ENCODE measurements at regions not wholly inside any gene's neighbourhood (a gene's known extent, or its start where the extent isn't known, plus 50 kb on each side); places are given as distances from the start of the nearest gene placed in this dataset.
"Not testable (repeated sequence)": the region's sequence is repeated elsewhere in the genome, so short reads cannot be mapped to it uniquely, and the experiment has no call there.

- Mint-ChIP-seq H3K36me3 (ENCODE audit: low read depth) (no peaks in the 10 kb centered on the region), H3K4me3 (no peak overlapping the region), H3K27me3 (no peaks in the 10 kb centered on the region), H3K9me3 (peaks cover 5% of the 10 kb centered on the region), H3K4me1 (no peaks in the 10 kb centered on the region), H3K27ac (no peak overlapping the region)
- DNase-seq: no peak
- intact Hi-C loops (cut with micrococcal nuclease): no loop called here
Measured at GRCh38 chr5:179451114-179451827, 99.1 kb upstream of the RUFY1 start.

- H3K4me3 Mint-ChIP-seq; intact Hi-C loops (cut with micrococcal nuclease); DNase-seq; H3K27ac Mint-ChIP-seq; H3K27me3 Mint-ChIP-seq; H3K9me3 Mint-ChIP-seq; H3K4me1 Mint-ChIP-seq; H3K36me3 Mint-ChIP-seq (ENCODE audit: low read depth): not testable (repeated sequence)
Measured at GRCh38 chr5:179449950-179450349, 100.4 kb upstream of the RUFY1 start.

DNA sequence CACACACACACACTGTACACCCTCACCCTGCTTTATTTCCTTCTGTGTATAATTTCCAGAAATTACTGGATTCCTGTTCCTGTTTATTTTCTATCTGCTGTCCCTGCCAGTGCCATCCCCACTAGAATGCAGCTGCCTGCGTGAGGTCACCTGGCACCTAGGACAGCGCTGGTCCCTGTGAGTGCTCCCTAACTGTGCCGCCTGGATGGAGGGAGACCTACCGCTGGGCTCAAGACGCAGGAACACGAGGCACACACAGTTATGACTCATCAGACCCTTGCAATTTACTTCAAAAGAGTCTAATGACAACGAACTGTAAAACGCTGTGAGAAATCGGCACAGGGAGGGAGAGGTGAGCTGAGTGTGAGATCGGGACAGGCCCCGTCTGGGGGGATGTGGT lies 102.1 kb upstream of the RUFY1 start:
- H3K27me3 Mint-ChIP-seq; DNase-seq; H3K27ac Mint-ChIP-seq; H3K4me1 Mint-ChIP-seq; H3K4me3 Mint-ChIP-seq; H3K36me3 Mint-ChIP-seq (ENCODE audit: low read depth); H3K9me3 Mint-ChIP-seq; intact Hi-C loops (cut with micrococcal nuclease): not testable (repeated sequence)

DNA sequence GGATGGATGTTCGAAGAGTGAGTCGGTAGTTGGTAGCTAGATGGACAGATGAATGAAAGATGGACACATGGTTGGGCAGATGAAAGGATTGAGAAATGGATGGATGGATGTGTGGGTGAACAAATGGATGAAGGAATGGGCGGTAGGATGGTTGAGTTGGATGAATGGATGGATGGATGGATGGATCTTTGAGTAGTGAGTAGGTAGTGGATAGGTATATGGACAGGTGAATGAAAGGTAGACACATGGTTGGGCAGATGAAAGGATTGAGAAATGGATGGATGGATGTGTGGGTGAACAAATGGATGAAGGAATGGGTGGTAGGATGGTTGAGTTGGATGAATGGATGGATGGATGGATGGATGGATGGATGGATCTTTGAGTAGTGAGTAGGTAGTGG lies 97.0 kb upstream of the ADAMTS2 start:
- H3K27ac Mint-ChIP-seq; DNase-seq; H3K36me3 Mint-ChIP-seq (ENCODE audit: low read depth); intact Hi-C loops (cut with micrococcal nuclease); H3K4me3 Mint-ChIP-seq; H3K27me3 Mint-ChIP-seq; H3K9me3 Mint-ChIP-seq; H3K4me1 Mint-ChIP-seq: not testable (repeated sequence)

DNA sequence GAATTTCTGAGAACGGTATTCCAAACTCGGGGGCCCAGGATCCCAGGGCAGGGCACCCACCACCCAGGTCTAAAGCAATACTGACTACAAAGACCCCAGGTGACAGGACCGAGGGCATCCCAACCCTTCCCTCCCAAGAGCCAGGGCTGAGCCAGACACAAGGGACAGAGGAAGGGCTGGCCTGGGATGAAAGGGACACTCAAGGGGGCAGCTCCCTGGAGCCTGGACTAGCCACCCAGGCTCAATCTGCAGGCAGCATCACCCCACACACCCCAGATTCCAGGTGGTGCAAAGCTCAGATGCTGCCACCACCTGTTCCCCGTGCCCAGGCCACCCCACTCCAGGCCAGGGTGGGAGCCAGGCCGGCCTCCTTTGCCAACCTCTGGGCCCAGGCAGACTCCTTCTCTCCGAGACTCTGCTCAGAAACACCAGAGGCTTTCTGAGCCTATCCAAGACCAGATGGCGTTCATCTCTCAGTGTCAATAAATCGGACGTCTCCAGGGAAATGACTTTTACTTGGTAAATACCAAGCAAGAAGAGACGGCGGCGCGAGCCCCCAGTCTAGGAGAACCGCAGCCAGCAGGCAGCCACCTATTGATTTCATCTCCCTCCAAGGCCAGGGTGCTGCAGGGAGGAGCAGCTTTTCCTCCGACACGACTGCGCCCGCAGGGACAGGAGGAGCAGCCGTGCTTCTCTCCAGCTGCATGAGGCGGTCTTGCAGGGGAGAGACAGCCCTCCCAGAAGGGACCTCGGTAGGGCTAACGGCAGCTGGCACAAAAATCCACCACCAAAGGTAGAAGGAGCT lies 94.1 kb upstream of the ADAMTS2 start:
- peaks cover 6% of the 10 kb centered on the region for H3K9me3 Mint-ChIP-seq
- intact Hi-C loops (cut with micrococcal nuclease): no loop called here
- H3K4me3 Mint-ChIP-seq: no peak overlapping the region
- no peaks in the 10 kb centered on the region for H3K36me3 Mint-ChIP-seq (ENCODE audit: low read depth)
- H3K4me1 Mint-ChIP-seq: no peaks in the 10 kb centered on the region
- no peak overlapping the region for H3K27ac Mint-ChIP-seq
- H3K27me3 Mint-ChIP-seq: no peaks in the 10 kb centered on the region
- no peak for DNase-seq

DNA sequence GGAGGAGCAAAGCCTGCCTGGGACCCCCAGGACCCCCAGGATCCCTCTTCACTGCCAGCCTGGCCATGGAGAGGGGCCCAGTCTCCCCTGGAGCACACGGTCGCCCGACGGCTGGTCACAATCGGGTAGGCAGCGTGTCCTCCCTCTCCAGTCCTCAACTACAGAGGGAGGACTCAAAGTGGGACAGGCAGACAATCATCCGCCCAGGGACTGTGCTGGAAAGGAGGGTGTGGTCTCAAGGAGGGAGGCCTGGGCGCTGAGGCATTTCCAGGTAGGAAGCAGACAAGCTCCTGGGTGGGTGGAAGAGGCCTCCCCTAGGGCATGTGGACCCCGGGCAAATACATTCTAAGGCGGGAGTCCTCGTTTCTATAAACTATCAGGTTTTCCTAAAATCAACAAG lies 93.2 kb upstream of the ADAMTS2 start:
- intact Hi-C loops (cut with micrococcal nuclease): no loop called here
- H3K27ac Mint-ChIP-seq: no peak overlapping the region
- H3K4me1 Mint-ChIP-seq: no peaks in the 10 kb centered on the region
- H3K36me3 Mint-ChIP-seq (ENCODE audit: low read depth): no peaks in the 10 kb centered on the region
- H3K9me3 Mint-ChIP-seq: peaks cover 6% of the 10 kb centered on the region
- no peak overlapping the region for H3K4me3 Mint-ChIP-seq
- no peaks in the 10 kb centered on the region for H3K27me3 Mint-ChIP-seq
- DNase-seq: no peak

DNA sequence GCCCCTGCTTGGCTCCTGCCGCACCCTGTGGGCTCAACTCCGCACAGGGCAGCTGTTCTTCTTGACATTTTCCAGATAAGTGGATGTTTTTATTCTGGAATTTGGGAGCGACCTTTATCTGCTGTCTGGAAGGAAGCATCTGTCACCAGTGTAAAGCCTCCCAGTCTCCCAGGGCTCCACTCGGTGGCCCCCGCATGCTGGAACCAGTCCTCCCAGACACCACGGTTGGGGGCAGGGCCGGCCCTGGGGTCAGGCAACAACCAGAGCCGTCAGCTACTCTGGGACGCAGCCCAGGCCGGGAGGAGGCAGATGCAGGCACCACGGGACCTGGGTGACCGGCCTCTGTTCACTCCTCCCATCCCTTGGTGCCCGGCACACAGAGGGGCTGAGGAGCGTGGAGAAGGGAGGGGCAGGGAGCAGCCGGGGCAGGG lies 92.8 kb upstream of the ADAMTS2 start:
- Mint-ChIP-seq H3K27me3 (no peaks in the 10 kb centered on the region), H3K9me3 (peaks cover 8% of the 10 kb centered on the region), H3K36me3 (ENCODE audit: low read depth) (no peaks in the 10 kb centered on the region), H3K27ac (no peak overlapping the region), H3K4me3 (no peak overlapping the region), H3K4me1 (no peaks in the 10 kb centered on the region)
- DNase-seq: no peak
- intact Hi-C loops (cut with micrococcal nuclease): no loop called here

- intact Hi-C loops (cut with micrococcal nuclease): no loop called here
- no peak overlapping the region for H3K27ac Mint-ChIP-seq
- H3K36me3 Mint-ChIP-seq (ENCODE audit: low read depth): no peaks in the 10 kb centered on the region
- no peak overlapping the region for H3K4me3 Mint-ChIP-seq
- peaks cover 8% of the 10 kb centered on the region for H3K9me3 Mint-ChIP-seq
- H3K4me1 Mint-ChIP-seq: no peaks in the 10 kb centered on the region
- DNase-seq: no peak
- no peaks in the 10 kb centered on the region for H3K27me3 Mint-ChIP-seq
Measured at GRCh38 chr5:179437341-179438001, 92.2 kb upstream of the ADAMTS2 start.

DNA sequence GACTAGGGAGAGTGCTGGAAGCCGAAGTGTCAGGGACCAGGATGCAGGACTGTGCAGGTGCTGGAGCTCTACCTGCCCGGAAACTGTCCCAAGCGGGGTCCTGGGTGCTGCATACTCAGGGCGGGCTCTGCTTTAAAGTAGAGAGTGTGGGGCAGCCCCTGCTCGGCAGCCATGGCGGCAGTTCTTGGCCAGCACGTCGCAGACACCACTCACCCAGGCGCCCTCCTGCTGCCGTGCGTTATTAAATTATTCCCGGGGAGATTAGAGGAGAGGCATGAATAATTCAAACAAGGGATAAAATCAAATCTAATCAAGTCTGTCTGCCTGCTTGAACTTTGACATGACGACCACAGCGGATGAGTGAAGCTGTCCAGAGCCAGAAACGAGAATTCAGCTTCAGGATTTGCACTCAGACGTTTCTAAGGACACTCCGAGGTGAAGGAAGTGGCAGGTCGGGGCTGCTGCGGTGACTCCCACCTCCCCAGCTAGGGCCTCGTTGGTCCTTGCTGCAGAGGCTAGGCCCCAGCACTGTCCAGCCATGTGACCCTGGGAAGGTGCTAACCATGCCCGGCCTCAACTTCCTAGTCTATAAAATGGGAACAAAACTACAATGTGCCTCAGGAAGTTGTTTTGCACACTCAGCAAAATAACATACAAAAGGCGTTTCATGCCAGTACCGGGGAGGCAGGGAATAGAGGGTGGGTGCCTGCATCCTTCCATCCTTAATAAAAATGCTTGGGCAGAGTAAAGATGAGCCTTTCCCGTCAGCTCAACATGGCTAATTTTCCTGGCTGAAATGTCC lies 91.3 kb upstream of the ADAMTS2 start:
- intact Hi-C loops (cut with micrococcal nuclease): no loop called here
- no peaks in the 10 kb centered on the region for H3K4me1 Mint-ChIP-seq
- H3K27ac Mint-ChIP-seq: no peak overlapping the region
- no peaks in the 10 kb centered on the region for H3K27me3 Mint-ChIP-seq
- no peak for DNase-seq
- H3K36me3 Mint-ChIP-seq (ENCODE audit: low read depth): no peaks in the 10 kb centered on the region
- peaks cover 3% of the 10 kb centered on the region for H3K9me3 Mint-ChIP-seq
- no peak overlapping the region for H3K4me3 Mint-ChIP-seq

DNA sequence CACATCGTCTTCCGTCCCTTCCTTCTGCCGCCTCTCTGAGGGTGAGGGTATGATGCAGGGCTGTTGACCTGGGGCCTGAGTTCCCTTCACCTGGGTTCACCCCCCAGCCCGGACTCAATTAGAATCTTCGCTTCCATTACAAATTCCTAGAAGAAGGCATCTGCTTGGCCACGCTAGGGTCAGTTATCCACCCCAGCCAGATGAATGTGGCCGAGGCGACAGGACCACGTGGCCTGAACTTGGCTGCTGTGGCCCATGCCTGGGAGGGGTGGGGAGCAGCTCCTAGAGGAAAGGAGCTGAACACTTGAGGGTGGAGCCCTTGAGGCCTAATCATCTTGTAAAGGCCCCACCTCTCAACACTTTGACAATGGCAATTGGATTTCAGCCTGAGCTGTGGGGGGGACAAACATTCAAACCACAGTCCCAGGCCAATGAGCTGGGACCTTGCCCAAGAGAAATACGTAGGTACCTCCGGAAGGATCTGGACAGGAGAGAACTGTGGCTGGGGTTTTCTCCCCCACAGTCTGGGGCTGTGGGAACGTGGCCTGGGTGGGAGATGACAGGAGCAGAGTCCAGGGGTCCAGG lies 90.6 kb upstream of the ADAMTS2 start:
- no peak for DNase-seq
- Mint-ChIP-seq H3K4me1 (no peaks in the 10 kb centered on the region), H3K36me3 (ENCODE audit: low read depth) (no peaks in the 10 kb centered on the region), H3K4me3 (no peak overlapping the region), H3K27me3 (no peaks in the 10 kb centered on the region), H3K27ac (no peak overlapping the region), H3K9me3 (peaks cover 3% of the 10 kb centered on the region)
- intact Hi-C loops (cut with micrococcal nuclease): no loop called here

- no peaks in the 10 kb centered on the region for H3K36me3 Mint-ChIP-seq (ENCODE audit: low read depth)
- no peaks in the 10 kb centered on the region for H3K27me3 Mint-ChIP-seq
Measured at GRCh38 chr5:179435181-179435580, 89.9 kb upstream of the ADAMTS2 start.

GRCh38 chr5:179432547-179432946 lies 87.3 kb upstream of the ADAMTS2 start:
- no peaks in the 10 kb centered on the region for H3K27me3 Mint-ChIP-seq
- no peak for DNase-seq
- no peaks in the 10 kb centered on the region for H3K36me3 Mint-ChIP-seq (ENCODE audit: low read depth)
- no peaks in the 10 kb centered on the region for H3K4me1 Mint-ChIP-seq
- no peak overlapping the region for H3K27ac Mint-ChIP-seq
- intact Hi-C loops (cut with micrococcal nuclease): no loop called here
- no peak overlapping the region for H3K4me3 Mint-ChIP-seq
- peaks cover 3% of the 10 kb centered on the region for H3K9me3 Mint-ChIP-seq

More at GRCh38 chr5:179435181-179435580, 89.9 kb upstream of the ADAMTS2 start:
- no peak for DNase-seq
- no peak overlapping the region for H3K4me3 Mint-ChIP-seq
- no peak overlapping the region for H3K27ac Mint-ChIP-seq
- peaks cover 3% of the 10 kb centered on the region for H3K9me3 Mint-ChIP-seq
- intact Hi-C loops (cut with micrococcal nuclease): no loop called here
- H3K4me1 Mint-ChIP-seq: no peaks in the 10 kb centered on the region

DNA sequence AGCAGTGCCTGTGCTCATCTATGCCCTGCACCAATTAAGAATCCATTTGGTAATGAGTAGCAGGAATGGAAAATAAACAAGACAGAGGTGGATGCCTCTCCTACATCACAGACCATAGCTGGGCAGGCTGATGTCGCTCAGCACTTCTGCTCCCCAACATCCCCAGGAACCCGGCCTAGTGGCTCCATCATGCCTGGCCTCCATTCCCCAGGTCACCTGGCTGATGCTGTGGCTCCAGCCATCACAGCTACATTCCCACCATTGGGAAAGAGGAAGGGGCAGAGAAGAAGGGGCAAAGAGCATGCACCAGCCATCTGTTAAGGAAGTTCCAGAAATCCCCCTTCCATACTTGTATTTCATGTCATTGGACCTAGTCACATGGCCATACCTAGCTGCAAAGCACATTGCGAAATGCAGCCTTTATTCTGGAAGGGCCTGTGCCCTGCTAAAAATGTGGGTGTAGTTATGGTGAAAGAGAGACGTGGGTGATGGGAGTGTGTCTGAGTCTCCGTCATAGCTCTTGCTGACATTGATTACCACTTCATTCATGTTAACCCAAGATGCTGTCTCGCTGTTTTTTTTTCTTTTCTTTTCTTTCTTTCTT lies 86.1 kb upstream of the ADAMTS2 start:
- Mint-ChIP-seq H3K4me1 (no peaks in the 10 kb centered on the region), H3K27ac (no peak overlapping the region), H3K27me3 (no peaks in the 10 kb centered on the region), H3K9me3 (peaks cover 3% of the 10 kb centered on the region), H3K36me3 (ENCODE audit: low read depth) (no peaks in the 10 kb centered on the region), H3K4me3 (no peak overlapping the region)
- intact Hi-C loops (cut with micrococcal nuclease): no loop called here
- DNase-seq: no peak

Measured in activated CD4-positive, alpha-beta T cell treated with anti-CD3 and anti-CD28 coated beads, Interleukin-2, amount 10 ng/mL, durations not matched to agents 24 days and 14 days (primary cell).